Hematopoietic multipotent progenitor cell treated with erythropoietin and hydrocortisone succinate and interleukin-3 and kit ligand, for 15 days (in vitro differentiated cells): ENCODE measurements at regions not wholly inside any gene's neighbourhood (a gene's known extent, or its start where the extent isn't known, plus 50 kb on each side); places are given as distances from the start of the nearest gene placed in this dataset.
"Not testable (repeated sequence)": the region's sequence is repeated elsewhere in the genome, so short reads cannot be mapped to it uniquely, and the experiment has no call there.

Experiments
- DNase-seq: peaks from one replicate; pipeline ENCODE4 v3.0.0-alpha.2; 2015; ENCODE audit warnings: low spot score

GRCh38 chr4:140249351-140249750 lies 95.4 kb upstream of the MAML3 start:
- DNase-seq = no peak

GRCh38 chr4:140247237-140247636 lies 93.3 kb upstream of the MAML3 start:
- DNase-seq = no peak

- no peak for DNase-seq
These were observed 92.2 kb upstream of the MAML3 start for GRCh38 chr4:140246216-140246615.

GRCh38 chr4:140244328-140244727 lies 90.3 kb upstream of the MAML3 start:
- no peak for DNase-seq

DNA sequence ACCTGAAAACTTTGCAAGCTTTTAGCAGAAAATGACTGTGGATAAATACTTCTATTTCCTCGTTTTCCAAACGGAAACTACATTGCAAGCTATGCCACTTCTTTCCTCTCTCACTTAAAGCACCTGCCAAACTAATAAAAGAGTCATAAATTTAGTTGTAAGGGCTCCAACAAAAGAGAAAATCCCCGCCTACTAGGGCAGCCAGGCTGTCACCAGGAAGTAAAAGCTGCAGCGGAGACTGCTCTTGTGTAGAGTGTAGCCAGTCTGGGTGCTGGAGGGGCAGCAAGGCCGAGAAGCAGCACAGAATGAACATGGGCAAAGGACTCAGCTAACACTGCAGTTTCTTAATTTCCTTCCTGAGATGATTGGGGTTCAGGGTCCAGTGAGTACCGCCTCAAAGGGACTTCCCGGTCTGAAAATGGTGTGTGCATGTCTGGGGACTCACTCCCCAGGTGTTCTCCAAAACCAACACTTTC lies 89.3 kb upstream of the MAML3 start:
- DNase-seq = no peak

GRCh38 chr4:140242357-140243277 lies 88.6 kb upstream of the MAML3 start:
- DNase-seq = no peak

DNA sequence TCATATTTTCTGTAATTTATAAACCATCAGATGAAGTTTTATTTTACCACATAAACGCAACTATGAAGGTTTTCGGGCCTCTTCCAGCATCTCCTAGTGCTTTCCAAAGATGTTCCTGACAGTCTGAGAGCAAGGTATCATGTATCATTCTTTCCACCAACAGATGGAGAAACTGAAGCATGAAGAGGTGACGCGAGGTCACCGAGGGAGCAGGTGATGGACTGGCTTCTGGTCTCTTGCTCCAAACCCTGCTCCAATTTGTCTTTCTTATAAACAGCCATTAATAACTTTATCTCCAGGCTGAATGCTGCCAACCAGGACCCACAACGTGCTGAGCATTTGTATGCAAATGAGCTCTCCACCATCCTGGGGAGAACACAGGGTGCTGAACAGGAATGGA lies 86.3 kb upstream of the MAML3 start:
- DNase-seq = no peak

- DNase-seq = no peak
These were observed 85.3 kb upstream of the MAML3 start for GRCh38 chr4:140239311-140239710.

DNA sequence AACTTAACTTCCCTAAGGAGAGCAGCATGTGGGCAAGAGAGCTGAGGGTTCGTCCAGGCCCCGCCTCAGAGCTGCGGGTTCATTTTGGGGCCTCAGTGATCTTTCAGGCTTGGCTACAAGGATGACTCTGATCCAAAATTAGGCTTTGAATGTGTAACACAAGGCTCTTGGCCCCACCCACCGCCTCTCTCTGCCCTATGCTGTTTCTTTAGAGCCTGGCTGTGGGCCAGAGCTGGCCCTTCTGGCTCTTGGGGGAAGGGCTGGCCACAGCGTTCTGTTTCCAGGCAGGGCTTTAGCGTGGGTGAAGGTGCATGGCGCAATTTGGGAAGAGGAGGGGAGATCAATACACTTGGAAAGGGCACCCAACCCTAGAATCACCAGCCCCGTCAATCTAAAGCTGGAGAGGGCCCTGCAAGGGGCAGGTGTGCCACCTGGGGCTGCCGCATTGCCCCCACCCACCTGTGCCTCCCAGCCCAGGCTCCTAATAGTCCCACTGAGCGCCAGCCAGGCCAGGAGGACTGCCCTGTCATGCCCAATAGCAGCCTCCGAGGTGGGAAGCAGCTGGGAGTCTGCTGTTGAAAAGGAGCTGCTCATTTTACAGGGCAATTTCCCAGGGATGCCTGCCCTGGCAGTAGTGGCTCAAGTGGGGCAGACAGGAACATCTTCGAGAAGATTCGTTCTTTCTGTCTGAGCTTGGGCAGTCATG lies 84.5 kb upstream of the MAML3 start:
- no peak for DNase-seq

DNA sequence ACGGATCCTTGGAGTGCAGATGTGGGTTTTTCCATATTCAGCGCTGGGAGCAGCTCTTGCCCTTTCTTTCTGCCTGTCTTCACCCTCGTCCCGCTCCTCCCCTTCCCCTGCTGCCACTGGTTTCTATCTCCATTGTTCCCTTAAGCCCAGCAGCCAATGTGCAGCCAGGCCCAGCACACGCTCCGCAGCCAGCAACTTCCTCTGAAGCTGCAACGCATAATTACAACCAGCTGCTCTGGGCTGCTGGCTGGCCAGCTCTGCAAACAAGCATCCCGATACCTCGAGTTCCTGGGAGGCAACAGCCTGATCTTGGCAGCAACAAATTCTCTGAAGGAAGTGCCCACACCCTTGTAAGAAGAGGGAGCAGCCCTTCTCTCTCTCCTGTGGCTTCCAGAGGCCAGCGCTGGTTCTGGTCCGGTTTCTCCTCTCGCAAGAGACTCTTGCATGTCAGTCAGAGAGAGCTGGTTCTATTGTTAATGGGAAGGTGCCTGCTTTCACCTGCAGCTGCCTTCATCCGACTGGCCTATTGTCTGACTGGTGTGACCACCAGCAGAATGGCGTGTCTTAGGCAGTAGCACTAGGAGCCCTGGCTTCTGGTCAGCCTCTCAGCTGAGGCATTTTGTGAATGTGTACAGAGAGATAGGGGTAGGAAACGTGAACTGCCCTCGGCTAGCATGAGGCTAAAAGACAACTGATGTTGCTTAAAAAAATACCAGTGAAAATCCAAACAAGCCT lies 83.8 kb upstream of the MAML3 start:
- no peak for DNase-seq

GRCh38 chr4:140236654-140237169 lies 82.7 kb upstream of the MAML3 start:
- DNase-seq = no peak

DNA sequence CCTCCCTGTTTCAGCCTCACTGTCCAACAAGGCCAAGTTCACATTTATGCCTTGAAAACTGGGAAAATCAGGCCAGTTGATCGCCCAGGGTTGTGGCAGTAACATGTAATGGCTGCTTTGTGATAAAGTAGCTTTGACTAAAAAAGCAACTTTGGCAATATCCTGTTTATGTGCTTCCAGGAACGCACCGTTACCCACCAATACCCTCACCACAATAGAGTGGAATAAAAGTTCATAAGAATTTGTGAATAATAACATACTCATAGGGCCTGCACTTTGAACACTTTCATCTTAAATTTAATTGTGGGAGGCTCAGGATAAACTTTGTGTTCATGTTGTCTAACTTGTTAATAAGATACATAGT lies 80.7 kb upstream of the MAML3 start:
- DNase-seq = no peak

- no peak for DNase-seq
These were observed 80.1 kb upstream of the MAML3 start for GRCh38 chr4:140233791-140234696.

GRCh38 chr4:140229881-140230280 lies 75.9 kb upstream of the MAML3 start:
- no peak for DNase-seq

GRCh38 chr4:140227286-140227685 lies 73.3 kb upstream of the MAML3 start:
- DNase-seq = no peak

GRCh38 chr4:140223056-140223810 lies 69.2 kb upstream of the MAML3 start:
- DNase-seq = no peak

- no peak for DNase-seq
These were observed 68.2 kb upstream of the MAML3 start for GRCh38 chr4:140222171-140222570.

DNA sequence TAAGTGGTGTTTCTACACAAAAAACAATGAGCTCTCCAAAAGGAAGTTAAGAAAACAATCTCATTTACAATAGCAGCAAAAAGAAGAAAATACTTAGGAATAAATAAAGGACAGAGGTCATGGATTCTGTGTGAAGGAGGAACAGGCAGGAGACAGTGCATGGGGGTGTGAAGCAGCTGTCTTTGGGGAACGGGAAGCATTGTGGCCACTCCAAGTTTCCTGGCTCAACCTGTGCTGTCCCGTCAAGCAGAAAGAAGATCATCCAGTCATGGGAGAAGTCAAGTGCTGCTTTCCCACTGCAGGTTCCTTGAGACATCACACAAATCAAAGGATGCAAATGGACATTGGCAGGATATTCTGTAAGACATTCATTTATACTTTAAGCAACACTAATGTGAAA lies 66.1 kb upstream of the MAML3 start:
- no peak for DNase-seq

GRCh38 chr4:140219567-140219966 lies 65.6 kb upstream of the MAML3 start:
- no peak for DNase-seq

GRCh38 chr4:140219070-140219469 lies 65.1 kb upstream of the MAML3 start:
- not testable (repeated sequence) for DNase-seq

GRCh38 chr4:140213749-140214148 lies 59.8 kb upstream of the MAML3 start:
- DNase-seq = no peak
